GM18498 (cell line): ENCODE measurements at regions not wholly inside any gene's neighbourhood (a gene's known extent, or its start where the extent isn't known, plus 50 kb on each side); places are given as distances from the start of the nearest gene placed in this dataset.

ENCODE experiments used
- ATAC-seq: cut with Tn5 transposase; IDR thresholded peaks from one replicate; pipeline ENCODE4 v1.9.1; 2021; ENCODE audit warnings: mild to moderate bottlenecking, moderate library complexity; ENCODE audit not compliant: unreplicated experiment

- no peak for ATAC-seq
These were observed 200.2 kb downstream of the PLK2 start for GRCh38 chr5:58259685-58260152.

- no peak for ATAC-seq
These were observed 200.8 kb downstream of the PLK2 start for GRCh38 chr5:58258984-58259684.

- no peak for ATAC-seq
These were observed 203.9 kb downstream of the PLK2 start for GRCh38 chr5:58255970-58256369.

GRCh38 chr5:58255386-58255785 lies 204.5 kb downstream of the PLK2 start:
- no peak for ATAC-seq

- ATAC-seq: no peak
These were observed 211.7 kb downstream of the PLK2 start for GRCh38 chr5:58248221-58248620.

GRCh38 chr5:58246461-58246944 lies 213.4 kb downstream of the PLK2 start:
- no peak for ATAC-seq

- no peak for ATAC-seq
These were observed 214.4 kb downstream of the PLK2 start for GRCh38 chr5:58245476-58245840.

- ATAC-seq: no peak
These were observed 214.9 kb downstream of the PLK2 start for GRCh38 chr5:58244819-58245475.

- ATAC-seq: no peak
These were observed 218.5 kb downstream of the PLK2 start for GRCh38 chr5:58241389-58241788.

- ATAC-seq: no peak
These were observed 219.6 kb downstream of the PLK2 start for GRCh38 chr5:58240322-58240721.

- ATAC-seq: no peak
These were observed 220.2 kb downstream of the PLK2 start for GRCh38 chr5:58239731-58240130.

- no peak for ATAC-seq
These were observed 220.8 kb downstream of the PLK2 start for GRCh38 chr5:58239045-58239444.

GRCh38 chr5:58236498-58236897 lies 223.4 kb downstream of the PLK2 start:
- ATAC-seq: no peak

- ATAC-seq: no peak
These were observed 224.6 kb downstream of the PLK2 start for GRCh38 chr5:58235299-58235698.

- ATAC-seq: no peak
These were observed 227.8 kb downstream of the PLK2 start for GRCh38 chr5:58232130-58232529.

- no peak for ATAC-seq
These were observed 228.8 kb downstream of the PLK2 start for GRCh38 chr5:58231041-58231440.

- no peak for ATAC-seq
These were observed 231.0 kb downstream of the PLK2 start for GRCh38 chr5:58228896-58229295.

- no peak for ATAC-seq
These were observed 232.0 kb downstream of the PLK2 start for GRCh38 chr5:58227858-58228257.

- no peak for ATAC-seq
These were observed 235.2 kb downstream of the PLK2 start for GRCh38 chr5:58224661-58225060.

- ATAC-seq: no peak
These were observed 235.7 kb downstream of the PLK2 start for GRCh38 chr5:58224221-58224620.

GRCh38 chr5:58215364-58215763 lies 244.5 kb downstream of the PLK2 start:
- ATAC-seq: no peak

- no peak for ATAC-seq
These were observed 248.4 kb downstream of the PLK2 start for GRCh38 chr5:58211441-58211840.
